Breast epithelium (tissue), 3 donors: ENCODE measurements at regions not wholly inside any gene's neighbourhood (a gene's known extent, or its start where the extent isn't known, plus 50 kb on each side); places are given as distances from the start of the nearest gene placed in this dataset.

ENCODE experiments used
- CTCF ChIP-seq, 3 donors: fragments of 450-650 bp; IDR thresholded peaks; one replicate each; pipeline ENCODE4 v1.5.1; 2016 to 2017; ENCODE audit warnings: antibody characterized with exemption in 3 of 3, mild to moderate bottlenecking in 3 of 3, moderate library complexity in 3 of 3
- POLR2A ChIP-seq: fragments of 450-650 bp; IDR thresholded peaks from one replicate; pipeline ENCODE4 v1.6.1; 2016; ENCODE audit warnings: antibody characterized with exemption, mild to moderate bottlenecking, moderate library complexity

DNA sequence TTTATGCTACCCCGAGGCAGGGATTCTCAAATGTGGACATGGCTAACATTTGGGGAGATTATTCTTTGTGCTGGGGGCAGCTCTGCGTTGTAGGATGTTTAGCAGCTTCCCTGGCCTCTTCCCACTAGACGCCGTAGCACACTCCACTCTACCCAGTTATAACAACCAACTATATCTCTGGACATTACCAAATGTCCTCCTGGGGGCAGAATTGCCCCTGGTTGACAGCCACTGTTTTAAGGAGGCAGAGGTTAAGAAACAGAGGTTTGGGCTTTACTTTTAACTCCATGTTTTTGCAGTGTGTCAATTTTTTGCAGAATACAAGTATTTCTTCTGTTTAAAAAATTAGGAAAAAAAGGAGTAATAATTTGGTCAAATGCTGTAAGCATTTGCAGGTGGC, 56.2 kb upstream of the BMP6 start:
- TF ChIP-seq CTCF (IDR thresholded peaks at IDR 0.05) (no peak), POLR2A (no peak)
